HG03135 (cell line): ENCODE measurements at regions not wholly inside any gene's neighbourhood (a gene's known extent, or its start where the extent isn't known, plus 50 kb on each side); places are given as distances from the start of the nearest gene placed in this dataset.
"Not testable (repeated sequence)": the region's sequence is repeated elsewhere in the genome, so short reads cannot be mapped to it uniquely, and the experiment has no call there.

ENCODE experiments used
- ATAC-seq: cut with Tn5 transposase; IDR thresholded peaks from one replicate; pipeline ENCODE4 v1.9.1; 2021; ENCODE audit warnings: mild to moderate bottlenecking, moderate library complexity; ENCODE audit not compliant: unreplicated experiment

DNA sequence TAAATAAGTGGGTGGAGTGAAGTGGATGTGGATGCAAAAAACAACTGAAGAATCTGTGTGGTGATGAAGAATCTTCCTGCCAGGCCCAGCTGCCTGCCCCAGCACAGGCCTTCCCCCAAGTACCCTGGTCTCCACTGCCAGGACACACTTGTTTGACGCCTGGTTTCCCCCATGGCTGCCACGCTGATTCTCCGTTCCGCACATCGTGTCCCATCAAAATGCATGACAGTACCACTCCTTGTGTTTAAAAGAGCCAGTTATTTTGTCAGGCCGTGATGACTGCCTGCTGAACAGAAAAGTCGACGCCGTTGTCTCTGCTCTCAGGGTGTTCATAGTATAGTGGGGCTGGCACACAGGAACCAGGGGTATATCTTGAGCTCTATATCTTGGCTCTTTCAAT lies 50.3 kb upstream of the KYNU start:
- ATAC-seq: no peak

DNA sequence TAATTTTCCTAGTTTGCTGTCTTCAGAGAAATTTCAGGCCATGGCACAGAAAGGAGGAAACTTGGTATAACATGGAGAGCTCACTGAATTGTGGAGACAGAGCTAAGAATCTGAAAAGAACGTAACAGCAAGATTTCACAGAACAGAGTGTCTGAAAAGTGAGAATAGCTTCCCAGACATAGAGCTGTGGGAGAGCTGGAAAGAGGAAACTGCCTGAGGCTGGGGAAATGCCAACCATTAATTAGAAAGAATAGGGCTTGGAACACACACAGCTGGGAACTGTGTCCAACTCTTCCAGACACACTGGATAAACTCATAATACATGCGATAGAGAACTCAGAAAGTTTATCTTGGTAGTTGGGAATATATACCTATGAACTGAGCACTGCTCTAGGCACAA lies 51.6 kb upstream of the KYNU start:
- no peak for ATAC-seq

DNA sequence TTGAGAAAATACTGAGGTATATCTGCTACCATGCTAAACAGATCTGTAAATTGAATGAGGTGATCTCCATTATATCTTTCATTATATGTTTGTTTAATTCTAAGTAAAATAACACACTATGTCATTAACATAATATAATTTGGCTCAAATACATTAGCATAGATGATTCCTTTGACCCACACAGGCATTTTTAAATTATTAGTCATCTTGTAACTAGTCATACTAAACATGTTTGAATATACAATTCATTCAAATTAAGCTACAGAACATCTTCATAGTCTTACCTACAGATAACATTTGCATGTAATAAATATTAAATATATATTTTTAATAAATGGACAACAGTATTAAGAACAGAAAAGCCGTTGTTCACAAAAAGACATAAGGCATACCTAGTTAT lies 52.7 kb upstream of the KYNU start:
- no peak for ATAC-seq

DNA sequence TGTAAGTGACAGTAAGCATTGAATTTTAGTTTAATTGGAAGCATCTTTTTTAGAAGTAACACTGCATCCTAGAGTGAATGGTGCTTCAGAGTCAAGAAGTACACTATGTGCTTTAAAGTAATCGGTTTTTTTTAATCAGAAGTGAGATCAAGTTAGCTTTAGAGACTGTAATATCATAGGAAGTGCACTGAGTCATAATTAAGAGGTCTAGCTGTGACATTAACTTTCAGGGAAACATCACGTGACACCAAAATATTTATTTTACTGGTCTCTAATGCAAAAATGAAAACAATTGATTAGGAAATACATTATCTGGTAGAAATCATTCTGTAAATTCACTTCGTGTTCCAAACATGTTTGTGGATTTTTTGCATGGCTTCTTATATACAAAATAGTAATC lies 55.3 kb upstream of the KYNU start:
- ATAC-seq: no peak

DNA sequence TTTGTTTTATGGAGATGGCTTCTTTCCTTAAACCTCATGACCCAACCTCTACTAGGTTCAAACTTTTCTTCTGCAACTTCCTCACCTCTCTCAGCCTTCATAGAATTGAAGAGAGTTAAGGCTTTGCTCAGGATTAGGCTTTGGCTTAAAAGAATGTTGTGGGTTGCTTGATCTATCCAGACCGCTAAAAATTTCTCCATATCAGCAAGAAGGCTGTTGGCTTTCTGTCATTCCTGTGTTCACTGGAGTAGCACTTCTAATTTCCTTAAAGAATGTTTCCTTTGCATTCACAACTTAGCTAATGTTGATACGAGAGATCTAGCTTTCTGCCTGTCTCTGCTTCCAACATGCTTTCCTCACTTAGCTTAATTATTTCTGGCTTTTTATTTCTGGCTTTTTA lies 58.1 kb upstream of the KYNU start:
- ATAC-seq: no peak

DNA sequence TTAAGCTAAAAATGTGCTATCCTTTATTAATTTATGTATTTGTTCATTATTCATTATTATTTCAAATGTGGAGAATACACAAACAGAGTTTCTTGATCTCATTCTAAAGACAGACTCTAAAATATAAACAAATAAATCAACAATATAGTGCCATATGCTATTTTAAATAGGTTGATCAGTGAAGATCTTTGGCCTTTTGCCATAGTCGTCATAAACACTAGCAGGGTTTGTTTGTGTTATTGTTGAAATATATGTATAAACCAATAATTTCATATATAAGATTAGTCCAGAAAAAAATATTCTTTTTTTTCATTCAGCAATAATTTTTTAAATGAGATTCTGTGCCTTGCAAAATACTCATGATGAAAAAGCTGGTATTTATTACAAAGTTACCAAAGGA lies 62.1 kb upstream of the KYNU start:
- no peak for ATAC-seq

DNA sequence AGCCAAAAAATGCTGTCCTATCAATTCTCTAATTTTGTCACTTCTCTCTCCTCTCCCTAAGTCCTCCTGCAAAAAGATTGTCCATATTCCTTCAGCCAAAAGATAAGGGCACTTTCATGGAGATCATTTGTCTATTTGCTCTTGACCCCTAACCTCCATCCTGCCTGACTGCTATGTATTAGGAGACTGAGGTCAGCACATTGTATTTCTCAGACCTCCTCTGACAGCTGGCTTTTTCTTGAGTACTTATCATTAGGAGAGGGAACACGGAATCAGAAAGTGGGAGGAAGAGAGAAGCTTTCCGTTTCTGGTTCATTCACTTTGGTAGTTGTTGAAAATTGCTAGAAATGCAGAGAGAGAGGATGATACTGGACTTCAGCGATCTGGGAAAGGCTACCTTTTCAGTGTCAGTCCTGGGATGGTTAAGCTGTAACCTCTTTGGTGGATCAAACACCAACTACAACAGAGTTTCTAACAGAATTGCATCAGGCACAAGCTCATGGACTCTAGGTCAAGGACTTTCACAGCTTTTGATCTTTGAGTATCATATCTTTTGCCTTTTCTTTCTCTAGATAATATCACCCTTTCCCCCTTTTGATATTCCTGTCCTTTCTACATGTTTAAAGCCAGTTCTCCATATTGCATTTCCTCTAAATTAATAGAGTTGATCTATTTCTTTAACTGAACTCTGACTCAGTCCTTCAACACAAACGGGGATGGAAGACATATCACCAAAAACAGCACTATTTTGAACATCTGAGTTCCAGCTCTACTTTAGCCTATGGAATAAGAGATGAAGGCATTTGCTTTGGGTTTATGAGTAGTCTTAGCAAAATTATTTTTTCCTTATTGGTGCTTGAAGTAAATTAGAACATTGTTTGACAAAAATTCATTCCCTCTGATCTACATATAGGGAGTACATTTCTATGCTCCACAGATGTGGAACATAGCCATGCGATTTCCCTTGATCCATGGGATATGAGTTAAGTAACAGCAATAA lies 63.3 kb upstream of the KYNU start:
- ATAC-seq: no peak

DNA sequence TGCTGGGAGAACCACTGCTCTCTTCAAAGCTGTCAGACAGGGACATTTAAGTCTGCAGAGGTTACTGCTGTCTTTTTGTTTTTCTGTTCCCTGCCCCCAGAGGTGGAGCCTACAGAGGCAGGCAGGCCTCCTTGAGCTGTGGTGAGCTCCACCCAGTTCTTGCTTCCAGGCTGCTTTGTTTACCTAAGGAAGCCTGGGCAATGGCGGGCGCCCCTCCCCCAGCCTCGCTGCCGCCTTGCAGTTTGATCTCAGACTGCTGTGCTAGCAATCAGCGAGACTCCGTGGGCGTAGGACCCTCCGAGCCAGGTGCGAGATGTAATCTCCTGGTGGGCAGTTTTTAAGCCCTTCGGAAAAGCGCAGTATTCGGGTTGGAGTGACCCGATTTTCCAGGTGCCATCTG lies 65.8 kb upstream of the KYNU start:
- ATAC-seq: not testable (repeated sequence)

DNA sequence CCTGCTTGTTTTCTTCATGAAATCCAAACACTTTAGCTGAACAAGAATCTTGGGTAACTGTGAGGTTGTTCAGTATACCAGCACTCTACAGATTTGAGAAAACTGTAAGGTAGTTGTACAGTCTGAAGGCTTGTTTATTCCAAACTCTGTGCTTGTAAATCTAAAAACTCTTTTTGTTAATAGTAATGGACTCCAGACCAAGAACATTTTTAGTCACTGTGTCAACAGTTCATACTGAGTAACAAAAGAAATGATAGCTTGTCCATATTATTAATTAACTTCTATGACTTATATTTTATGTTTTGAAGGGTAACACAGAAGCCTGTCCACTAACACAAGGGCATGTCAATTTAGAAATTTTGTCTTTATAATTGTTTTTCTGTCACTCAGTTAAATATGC lies 72.2 kb upstream of the KYNU start:
- no peak for ATAC-seq

DNA sequence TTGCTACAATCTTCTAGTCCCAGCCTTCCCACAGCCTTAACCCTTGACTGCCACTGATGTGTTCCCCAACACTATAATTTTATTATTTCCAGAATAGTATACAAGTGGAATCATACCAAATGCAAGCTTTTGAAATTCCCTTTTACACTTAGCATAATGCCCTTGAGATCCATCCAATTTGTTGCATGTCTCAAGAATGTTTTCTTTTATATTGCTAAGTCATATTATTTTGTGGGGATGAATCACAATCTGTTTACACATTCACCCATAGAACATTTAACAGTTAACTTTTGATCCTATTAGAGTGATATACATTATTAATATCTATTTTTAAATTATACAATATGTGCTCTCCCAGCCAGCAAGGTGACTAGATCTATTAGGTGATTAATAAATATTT lies 74.3 kb upstream of the KYNU start:
- no peak for ATAC-seq

DNA sequence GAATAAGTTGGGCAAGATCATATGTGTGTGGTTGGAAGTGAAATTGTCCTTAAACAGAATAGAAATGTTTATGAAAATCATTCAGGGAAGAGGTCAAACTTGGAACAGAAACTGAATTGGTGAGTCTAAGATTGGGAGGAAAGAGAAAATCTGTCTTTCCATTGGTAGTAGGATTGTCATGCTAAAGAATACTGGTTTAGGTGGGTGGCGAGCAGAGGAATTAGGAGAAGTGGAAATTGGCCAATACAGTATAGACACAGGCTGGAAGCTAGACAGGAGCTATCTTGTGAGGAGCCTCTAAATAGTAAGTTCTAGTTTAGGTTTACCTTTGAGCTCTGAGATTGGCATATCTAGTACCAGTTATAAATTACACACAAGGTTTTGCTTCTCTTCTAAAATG lies 80.9 kb upstream of the KYNU start:
- no peak for ATAC-seq

DNA sequence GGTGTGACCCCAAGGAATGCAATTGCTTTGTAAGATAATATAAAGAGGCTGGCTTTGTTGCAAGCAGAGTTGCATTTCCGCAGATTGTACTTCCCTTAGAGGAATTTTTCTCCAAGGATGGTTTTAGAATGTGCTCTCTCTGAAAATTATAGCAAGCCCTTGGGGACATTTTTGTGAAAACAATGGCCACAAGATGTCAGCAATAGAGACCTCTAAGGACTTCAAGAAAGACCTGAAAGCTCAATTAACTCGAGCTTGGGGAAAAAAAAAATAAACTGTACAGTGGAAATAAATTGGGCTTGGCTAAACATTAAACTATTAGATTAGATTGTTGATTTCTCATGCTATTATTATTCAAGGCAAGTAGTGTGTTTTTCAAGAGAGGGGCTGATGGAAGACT lies 81.3 kb upstream of the KYNU start:
- no peak for ATAC-seq

DNA sequence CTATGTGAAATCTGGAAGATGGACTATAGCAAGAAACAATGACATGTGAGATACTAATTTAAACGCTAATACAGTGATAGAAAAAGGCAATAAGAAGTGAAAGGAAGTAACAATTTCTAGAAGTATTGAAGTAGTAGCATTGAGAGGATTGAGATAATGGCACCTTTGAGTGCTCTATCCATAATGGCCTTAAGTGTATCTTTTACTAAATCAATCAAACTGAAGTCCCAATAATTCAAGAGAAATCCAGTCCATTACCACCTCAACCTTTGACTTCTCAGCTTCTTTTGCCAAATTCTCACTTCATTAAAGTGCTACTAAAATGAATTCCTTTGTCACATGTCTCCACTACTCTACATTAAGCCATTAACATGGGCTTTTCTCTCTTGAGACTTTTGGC lies 82.6 kb upstream of the KYNU start:
- ATAC-seq: no peak

DNA sequence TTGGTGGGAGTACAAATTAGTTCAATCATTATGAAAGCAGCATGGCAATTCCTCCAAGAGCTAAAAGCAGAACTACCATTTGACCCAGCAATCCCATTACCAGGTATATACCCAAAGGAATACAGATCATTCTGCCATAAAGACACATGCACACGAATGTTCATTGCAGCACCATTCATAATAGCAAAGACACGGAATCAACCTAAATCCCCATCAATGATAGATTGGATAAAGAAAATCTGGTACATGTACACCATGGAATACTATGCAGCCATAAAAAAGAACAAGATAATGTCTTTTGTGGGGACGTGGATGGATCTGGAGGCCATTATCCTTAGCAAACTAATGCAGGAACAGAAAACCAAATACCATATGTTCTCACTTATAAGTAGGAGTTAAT lies 85.1 kb upstream of the KYNU start:
- not testable (repeated sequence) for ATAC-seq

DNA sequence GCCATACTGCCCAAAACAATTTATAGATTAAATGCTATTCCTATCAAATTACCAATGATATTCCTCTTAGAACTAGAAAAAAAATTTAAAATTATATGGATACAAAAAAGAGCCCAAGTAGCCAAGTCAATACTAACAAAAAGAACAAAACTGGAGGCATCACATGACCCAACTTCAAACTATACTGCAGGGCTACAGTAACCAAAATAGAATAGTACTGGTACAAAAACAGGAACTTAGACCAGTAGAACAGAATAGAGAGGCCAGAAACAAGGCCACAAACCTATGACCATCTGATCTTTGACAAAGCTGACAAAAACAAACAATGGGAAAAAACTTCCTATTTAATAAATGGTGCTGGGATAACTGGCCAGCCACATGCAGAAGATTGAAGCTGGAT lies 86.1 kb upstream of the KYNU start:
- no peak for ATAC-seq

DNA sequence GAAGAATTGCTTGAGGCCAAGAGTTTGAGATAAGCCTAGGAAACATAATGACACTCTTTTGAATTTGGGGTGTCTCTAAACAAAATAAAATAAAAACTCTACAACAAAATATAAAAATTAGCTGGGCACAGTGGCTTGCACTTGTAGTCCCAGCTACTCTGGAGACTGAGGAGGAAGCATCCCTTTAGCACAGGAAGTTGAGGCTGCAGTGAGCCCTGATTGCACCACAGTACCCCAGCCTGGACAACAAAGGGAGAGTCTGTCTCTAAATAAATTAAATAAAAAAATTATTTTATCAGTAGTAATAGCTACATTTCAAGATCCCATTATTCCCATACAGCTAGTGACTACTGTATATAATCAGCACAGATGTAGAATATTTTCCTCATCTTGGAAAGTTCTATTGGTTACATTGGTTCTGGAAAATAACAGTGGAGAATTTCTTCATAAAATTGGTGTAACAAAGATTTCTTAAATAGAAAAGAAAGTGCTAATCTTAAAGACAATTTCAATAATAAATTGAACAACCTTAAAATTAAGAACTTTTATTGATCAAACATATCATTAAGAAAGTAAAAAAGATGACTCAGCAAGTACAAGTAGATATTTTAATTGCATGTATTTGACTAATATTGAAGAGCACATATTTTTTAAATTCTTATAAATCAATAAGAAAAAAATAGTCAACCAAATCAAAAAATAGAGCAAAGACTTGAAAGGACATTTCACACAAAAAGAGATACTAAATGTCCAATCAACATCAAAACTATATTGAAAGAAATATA lies 90.4 kb upstream of the KYNU start:
- ATAC-seq: no peak

DNA sequence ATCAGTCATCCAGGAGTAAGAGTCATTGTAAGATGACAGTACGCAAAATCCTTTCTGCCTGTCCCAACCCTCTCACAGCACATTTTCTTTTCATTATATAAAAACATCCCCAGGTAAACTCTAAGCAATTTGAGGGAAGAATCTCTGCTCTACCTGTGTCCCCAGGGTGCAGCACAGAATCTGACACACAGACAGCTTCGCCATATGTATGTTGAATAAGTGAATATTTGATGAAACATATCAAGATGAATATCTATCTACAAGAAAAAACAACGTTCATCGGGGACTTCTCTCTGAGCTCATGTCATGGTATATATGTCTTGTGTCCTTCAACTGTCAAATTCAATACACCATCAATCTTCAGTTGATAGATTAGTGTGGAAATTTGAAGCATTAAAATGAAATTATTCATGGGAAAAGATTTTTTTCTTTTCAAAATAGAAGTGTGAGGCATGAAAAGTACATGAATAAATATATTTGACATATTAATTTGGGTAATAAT lies 94.5 kb upstream of the KYNU start:
- no peak for ATAC-seq

DNA sequence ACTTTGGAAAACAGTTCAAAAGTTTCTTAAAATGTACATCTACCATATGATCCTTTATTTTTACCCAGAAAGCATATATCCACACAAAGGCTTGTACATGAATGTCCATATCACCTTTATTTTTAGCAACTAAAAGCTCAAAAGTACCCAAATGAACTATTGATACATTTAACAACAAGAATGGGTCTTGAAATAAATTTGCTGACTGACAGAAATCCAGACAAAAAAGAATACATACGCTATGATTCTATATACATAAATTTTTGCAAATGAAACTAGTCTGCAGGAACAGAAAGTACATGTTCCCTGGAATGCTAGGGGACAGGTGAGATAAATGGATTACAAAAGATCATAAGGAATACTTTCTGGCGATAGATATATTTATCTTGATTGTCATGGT lies 96.3 kb upstream of the KYNU start:
- ATAC-seq: no peak

DNA sequence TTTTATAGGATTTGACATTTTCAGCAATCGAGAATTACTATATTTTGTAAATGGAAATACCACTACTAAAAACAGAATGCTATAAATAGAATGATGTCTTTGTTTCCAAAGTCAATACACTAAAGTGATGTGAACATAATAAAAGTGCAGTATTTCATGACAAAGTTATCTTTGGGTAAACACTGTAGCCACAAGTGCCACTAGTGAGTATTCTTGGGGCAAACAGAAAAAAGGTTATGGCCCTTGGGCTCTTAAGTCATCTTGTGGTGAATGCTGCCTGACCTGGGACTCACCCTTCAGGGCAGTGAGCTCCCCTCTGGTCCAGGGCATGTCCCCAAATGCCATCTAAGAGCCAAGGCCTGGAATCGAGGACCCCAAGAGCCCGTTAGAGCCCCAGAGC lies 99.2 kb upstream of the KYNU start:
- ATAC-seq: no peak

DNA sequence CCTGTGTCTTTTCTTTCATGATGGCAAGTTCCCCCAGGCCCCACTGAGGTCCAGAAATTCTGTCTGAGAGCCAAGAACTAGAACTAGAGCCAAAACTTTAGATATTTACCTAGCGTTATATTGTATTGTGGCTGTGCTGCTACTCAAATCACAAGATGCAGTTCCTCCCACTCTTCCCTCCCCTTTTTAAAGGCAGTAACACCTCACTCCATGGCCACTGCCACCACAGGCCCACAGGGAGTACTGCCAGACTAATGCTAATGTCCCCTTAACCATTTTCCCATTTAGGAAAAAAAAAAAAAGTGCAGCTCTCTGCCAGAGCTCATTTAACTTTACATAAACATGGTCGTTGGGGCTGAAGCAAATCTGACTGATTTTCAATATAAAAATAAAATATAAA lies 99.7 kb upstream of the KYNU start:
- no peak for ATAC-seq

DNA sequence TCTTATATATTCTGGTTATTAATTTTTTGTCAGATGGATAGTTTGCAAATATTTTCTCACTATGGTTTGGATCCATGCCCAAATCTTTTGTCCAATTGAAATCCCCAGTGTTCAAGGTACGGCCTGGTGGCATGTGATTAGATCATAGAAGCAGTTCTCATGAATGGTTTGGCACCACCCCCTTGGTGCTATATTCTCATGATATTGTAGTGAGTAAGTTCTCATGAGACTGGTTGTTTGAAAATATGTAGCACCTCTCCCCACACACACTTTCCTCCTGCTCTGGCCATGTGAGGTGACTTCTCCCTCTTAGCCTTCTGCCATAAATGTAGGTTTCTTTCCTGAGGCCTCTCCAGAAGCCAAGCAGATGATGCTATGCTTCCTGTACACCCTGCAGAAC lies 107.7 kb upstream of the KYNU start:
- no peak for ATAC-seq

DNA sequence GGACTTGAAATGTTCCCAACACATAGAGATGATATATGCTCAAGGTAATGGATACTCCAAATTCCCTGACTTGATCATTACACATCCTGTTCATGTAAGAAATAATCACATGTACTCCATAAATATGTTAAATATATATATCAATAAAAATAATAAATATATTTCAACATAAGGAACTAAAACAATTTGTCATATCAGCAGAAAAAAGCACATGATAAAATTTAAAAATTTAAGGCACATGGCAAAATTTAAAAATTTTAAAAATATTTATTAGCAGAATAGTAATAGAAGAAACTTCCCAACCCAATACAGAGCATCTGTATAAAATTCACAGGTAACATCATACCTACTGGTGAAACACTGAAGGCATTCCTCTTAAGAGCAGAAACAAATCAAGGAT lies 109.6 kb upstream of the KYNU start:
- ATAC-seq: no peak
